ENCODE measurements at regions not wholly inside any gene's neighbourhood (a gene's known extent, or its start where the extent isn't known, plus 50 kb on each side); places are given as distances from the start of the nearest gene placed in this dataset.

DNA sequence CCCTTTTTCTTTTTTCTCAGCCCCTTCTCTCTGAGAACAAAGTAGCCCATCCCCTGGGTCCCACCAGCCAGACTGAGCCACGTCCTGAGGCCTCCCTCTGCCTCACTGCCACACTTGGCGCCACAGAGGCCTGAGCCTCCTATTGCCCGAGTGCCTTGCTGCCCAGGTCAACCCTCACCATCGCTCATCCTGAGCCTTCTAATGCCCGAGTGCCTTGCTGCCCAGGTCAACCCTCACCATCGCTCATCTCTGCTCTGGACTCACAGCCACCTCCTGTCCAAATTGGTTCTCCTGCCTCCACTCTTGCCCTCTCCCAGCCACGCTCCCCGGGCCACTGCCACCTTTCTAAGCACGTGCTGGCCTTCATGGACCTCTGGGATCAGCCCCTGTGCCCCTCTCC, 53.2 kb upstream of the SMNDC1 start:
- Histone ChIP-seq H3K9ac (ENCODE audit: control insufficient read depth, extremely low read depth, insufficient read depth, low read length) (no peak overlapping the region), H3K9me3 (ENCODE audit: control insufficient read depth, low read depth, low read length) (no peaks in the 10 kb centered on the region), H3K4me3 (ENCODE audit: control insufficient read depth in 2 of 3, extremely low read depth in 1 of 3, insufficient read depth in 2 of 3, low read depth in 1 of 3, low read length in 3 of 3) (no peak overlapping the region), H3K27ac (ENCODE audit: control insufficient read depth, insufficient read depth, low read length) (no peak overlapping the region), H3K9me1 (ENCODE audit: control insufficient read depth, extremely low read depth, insufficient read depth, low read length) (no peaks in the 10 kb centered on the region), H4K20me1 (ENCODE audit: control insufficient read depth, extremely low read depth, insufficient read depth, low read length) (no peaks in the 10 kb centered on the region), H3K79me2 (ENCODE audit: control insufficient read depth, insufficient read depth, low read length) (no peaks in the 10 kb centered on the region), H3K4me1 (ENCODE audit: control insufficient read depth, extremely low read depth, insufficient read depth, low read length) (peaks cover 37% of the 10 kb centered on the region), H2AFZ (ENCODE audit: control insufficient read depth, low read length) (no peak overlapping the region), H3K27me3 (ENCODE audit: control insufficient read depth, extremely low read depth, insufficient read depth, low read length) (no peaks in the 10 kb centered on the region), H3K4me2 (ENCODE audit: control insufficient read depth, extremely low read depth, insufficient read depth, low read depth, low read length) (no peak overlapping the region), H3K36me3 (ENCODE audit: control insufficient read depth in 2 of 2, extremely low read depth in 1 of 2, insufficient read depth in 2 of 2, low read length in 2 of 2) (no peaks in the 10 kb centered on the region)
- DNase-seq (ENCODE audit: low read depth, low spot score) (no peak), FAIRE-seq (no peak)
- dilution Hi-C loops (cut with MboI; ENCODE audit: extremely low pct_ligation_motif_present, low sequenced_read_pairs), result no loop called here
- no peak for TF ChIP-seq EZH2 (IDR thresholded peaks at IDR 0.05; ENCODE audit: low read length)
- TF ChIP-seq, protein P1, sequence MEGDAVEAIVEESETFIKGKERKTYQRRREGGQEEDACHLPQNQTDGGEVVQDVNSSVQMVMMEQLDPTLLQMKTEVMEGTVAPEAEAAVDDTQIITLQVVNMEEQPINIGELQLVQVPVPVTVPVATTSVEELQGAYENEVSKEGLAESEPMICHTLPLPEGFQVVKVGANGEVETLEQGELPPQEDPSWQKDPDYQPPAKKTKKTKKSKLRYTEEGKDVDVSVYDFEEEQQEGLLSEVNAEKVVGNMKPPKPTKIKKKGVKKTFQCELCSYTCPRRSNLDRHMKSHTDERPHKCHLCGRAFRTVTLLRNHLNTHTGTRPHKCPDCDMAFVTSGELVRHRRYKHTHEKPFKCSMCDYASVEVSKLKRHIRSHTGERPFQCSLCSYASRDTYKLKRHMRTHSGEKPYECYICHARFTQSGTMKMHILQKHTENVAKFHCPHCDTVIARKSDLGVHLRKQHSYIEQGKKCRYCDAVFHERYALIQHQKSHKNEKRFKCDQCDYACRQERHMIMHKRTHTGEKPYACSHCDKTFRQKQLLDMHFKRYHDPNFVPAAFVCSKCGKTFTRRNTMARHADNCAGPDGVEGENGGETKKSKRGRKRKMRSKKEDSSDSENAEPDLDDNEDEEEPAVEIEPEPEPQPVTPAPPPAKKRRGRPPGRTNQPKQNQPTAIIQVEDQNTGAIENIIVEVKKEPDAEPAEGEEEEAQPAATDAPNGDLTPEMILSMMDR (optimal IDR thresholded peaks at IDR 0.05 in 1 of 3, IDR thresholded peaks at IDR 0.05 in 1 of 3, conservative IDR thresholded peaks at IDR 0.05 in 1 of 3; ENCODE audit: extremely low read depth in 1 of 3, insufficient read depth in 2 of 3, low read length in 3 of 3), result no peak

DNA sequence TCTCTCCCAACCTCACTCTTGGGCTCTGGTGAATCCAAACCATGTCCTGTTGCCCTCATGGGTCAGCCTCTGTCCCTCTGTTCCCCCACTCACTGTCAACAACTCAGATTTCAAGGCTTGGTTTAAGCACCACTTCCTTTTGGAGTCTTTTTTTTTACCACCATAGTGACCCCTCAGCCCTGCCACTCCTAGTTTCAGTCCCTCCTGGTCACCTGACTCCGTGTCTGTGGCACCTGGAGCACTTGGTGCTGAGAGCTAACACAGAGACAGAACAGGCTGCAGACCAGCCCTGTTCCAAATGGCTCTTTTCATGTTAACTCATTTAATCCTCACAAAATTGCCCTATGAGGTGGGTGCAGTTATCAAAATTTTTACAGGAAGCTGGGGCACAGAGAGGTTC, 53.6 kb upstream of the SMNDC1 start:
- no peak overlapping the region for H3K4me2 ChIP-seq (ENCODE audit: control insufficient read depth, extremely low read depth, insufficient read depth, low read depth, low read length)
- dilution Hi-C loops (cut with MboI; ENCODE audit: extremely low pct_ligation_motif_present, low sequenced_read_pairs), result no loop called here

More for the DNA sequence above, 53.6 kb upstream of the SMNDC1 start:
- no peak for DNase-seq (ENCODE audit: low read depth, low spot score)
- Histone ChIP-seq H4K20me1 (ENCODE audit: control insufficient read depth, extremely low read depth, insufficient read depth, low read length) (no peaks in the 10 kb centered on the region), H3K9me3 (ENCODE audit: control insufficient read depth, low read depth, low read length) (no peaks in the 10 kb centered on the region), H3K4me1 (ENCODE audit: control insufficient read depth, extremely low read depth, insufficient read depth, low read length) (peaks cover 37% of the 10 kb centered on the region), H3K9ac (ENCODE audit: control insufficient read depth, extremely low read depth, insufficient read depth, low read length) (no peak overlapping the region), H3K36me3 (ENCODE audit: control insufficient read depth in 2 of 2, extremely low read depth in 1 of 2, insufficient read depth in 2 of 2, low read length in 2 of 2) (no peaks in the 10 kb centered on the region), H3K4me3 (ENCODE audit: control insufficient read depth in 2 of 3, extremely low read depth in 1 of 3, insufficient read depth in 2 of 3, low read depth in 1 of 3, low read length in 3 of 3) (no peak overlapping the region), H2AFZ (ENCODE audit: control insufficient read depth, low read length) (no peak overlapping the region), H3K79me2 (ENCODE audit: control insufficient read depth, insufficient read depth, low read length) (no peaks in the 10 kb centered on the region), H3K27me3 (ENCODE audit: control insufficient read depth, extremely low read depth, insufficient read depth, low read length) (no peaks in the 10 kb centered on the region), H3K27ac (ENCODE audit: control insufficient read depth, insufficient read depth, low read length) (no peak overlapping the region), H3K9me1 (ENCODE audit: control insufficient read depth, extremely low read depth, insufficient read depth, low read length) (no peaks in the 10 kb centered on the region)
- TF ChIP-seq EZH2 (IDR thresholded peaks at IDR 0.05; ENCODE audit: low read length), result no peak
- TF ChIP-seq, protein P1 (optimal IDR thresholded peaks at IDR 0.05 in 1 of 3, IDR thresholded peaks at IDR 0.05 in 1 of 3, conservative IDR thresholded peaks at IDR 0.05 in 1 of 3; ENCODE audit: extremely low read depth in 1 of 3, insufficient read depth in 2 of 3, low read length in 3 of 3), result no peak
- FAIRE-seq, result no peak

Measured in keratinocyte (primary cell).